ENCODE measurements at regions not wholly inside any gene's neighbourhood (a gene's known extent, or its start where the extent isn't known, plus 50 kb on each side); places are given as distances from the start of the nearest gene placed in this dataset.

DNA sequence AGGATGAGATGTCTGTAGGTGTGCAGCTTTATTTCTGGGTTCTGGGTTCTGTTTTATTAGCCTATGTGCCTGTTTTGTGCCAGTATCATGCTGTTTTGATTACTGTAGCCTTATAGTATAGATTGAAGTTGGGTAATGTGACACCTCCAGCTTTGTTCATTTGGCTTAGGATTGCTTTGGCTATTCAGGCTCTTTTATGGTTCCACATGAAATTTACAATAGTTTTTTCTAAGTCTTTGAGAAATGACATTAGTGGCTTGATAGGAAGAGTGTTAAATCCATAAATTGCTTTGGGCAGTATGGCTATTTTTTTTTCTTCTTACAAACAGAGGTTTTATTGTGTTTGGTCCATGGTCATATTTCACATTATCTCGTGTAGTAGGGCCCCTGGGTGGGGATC, 285.8 kb upstream of the GADL1 start:
- DNase-seq, result no peak
- Histone ChIP-seq H3K27me3 (ENCODE audit: low read length) (no peaks in the 10 kb centered on the region), H3K27ac (ENCODE audit: low read length) (no peak overlapping the region), H3K36me3 (ENCODE audit: insufficient read depth, low read length) (no peaks in the 10 kb centered on the region), H3K4me3 (ENCODE audit: low read length) (no peak overlapping the region), H3K9ac (ENCODE audit: low read length) (no peak overlapping the region), H3K79me2 (ENCODE audit: low read length) (no peaks in the 10 kb centered on the region), H3K9me2 (replicated peaks; ENCODE audit: insufficient read depth, low read length) (no peaks in the 10 kb centered on the region), H3K4me1 (ENCODE audit: low read length) (no peaks in the 10 kb centered on the region), H4K20me1 (ENCODE audit: insufficient read depth, low read depth, low read length) (no peaks in the 10 kb centered on the region), H3K9me3 (ENCODE audit: low read length) (no peaks in the 10 kb centered on the region), H3K4me2 (ENCODE audit: low read depth, low read length, poor library complexity, severe bottlenecking) (no peak overlapping the region), H2AFZ (ENCODE audit: low read length) (no peak overlapping the region)

DNA sequence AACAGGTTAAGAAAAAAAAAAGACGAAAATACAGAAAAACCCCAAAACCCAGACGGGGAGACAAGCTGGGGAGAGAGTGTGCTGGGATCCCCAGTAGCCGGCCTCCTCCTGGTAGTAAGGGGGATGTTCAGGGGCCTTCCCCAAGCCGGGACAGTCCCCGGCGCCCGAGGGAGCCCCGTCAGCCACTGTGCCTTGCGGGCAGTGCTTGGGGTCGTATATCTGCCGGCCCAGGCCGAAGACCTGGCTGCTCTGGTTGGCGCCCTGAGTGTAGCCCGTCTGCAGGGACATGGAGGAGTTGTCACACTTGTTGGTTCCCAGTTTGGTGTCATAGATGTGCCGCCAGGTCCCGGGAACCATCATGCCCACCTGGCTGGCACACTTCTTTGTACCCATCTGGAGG, 287.2 kb upstream of the GADL1 start:
- Histone ChIP-seq H3K4me2 (ENCODE audit: low read depth, low read length, poor library complexity, severe bottlenecking) (no peak overlapping the region), H3K9me2 (replicated peaks; ENCODE audit: insufficient read depth, low read length) (no peaks in the 10 kb centered on the region), H3K9me3 (ENCODE audit: low read length) (no peaks in the 10 kb centered on the region), H3K27me3 (ENCODE audit: low read length) (0 out of 2 replicates have a peak, but pooled peaks cover 3% of the 10 kb centered on the region), H2AFZ (ENCODE audit: low read length) (no peak overlapping the region), H3K27ac (ENCODE audit: low read length) (no peak overlapping the region), H3K4me1 (ENCODE audit: low read length) (no peaks in the 10 kb centered on the region), H3K4me3 (ENCODE audit: low read length) (no peak overlapping the region), H3K36me3 (ENCODE audit: insufficient read depth, low read length) (no peaks in the 10 kb centered on the region), H3K9ac (ENCODE audit: low read length) (no peak overlapping the region), H4K20me1 (ENCODE audit: insufficient read depth, low read depth, low read length) (no peaks in the 10 kb centered on the region), H3K79me2 (ENCODE audit: low read length) (no peaks in the 10 kb centered on the region)
- no peak for DNase-seq

DNA sequence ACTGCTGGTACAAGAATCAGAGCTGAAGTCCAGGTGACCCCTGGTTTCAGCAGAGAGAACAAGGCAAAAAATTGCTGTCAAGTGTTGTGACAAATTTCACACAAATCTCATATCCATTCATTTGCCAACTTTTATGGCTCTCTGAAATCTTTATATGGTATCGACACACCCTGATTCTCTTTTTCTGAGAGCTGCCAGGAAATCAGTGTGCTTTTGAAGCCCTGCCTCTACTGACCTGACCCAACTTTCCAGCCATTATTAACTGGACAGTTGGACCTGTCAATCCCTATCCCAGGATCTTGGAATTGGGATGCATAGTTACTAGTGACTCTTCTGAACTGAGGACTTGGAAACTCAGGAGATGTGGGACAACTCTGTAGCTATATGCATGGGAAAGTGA, 288.2 kb upstream of the GADL1 start:
- H3K9me2 ChIP-seq (replicated peaks; ENCODE audit: insufficient read depth, low read length), result no peaks in the 10 kb centered on the region
- no peak overlapping the region for H2AFZ ChIP-seq (ENCODE audit: low read length)
- H3K36me3 ChIP-seq (ENCODE audit: insufficient read depth, low read length), result no peaks in the 10 kb centered on the region
- no peaks in the 10 kb centered on the region for H3K4me1 ChIP-seq (ENCODE audit: low read length)
- H3K9ac ChIP-seq (ENCODE audit: low read length), result no peak overlapping the region
- DNase-seq, result no peak
- H3K27ac ChIP-seq (ENCODE audit: low read length), result no peak overlapping the region
- H3K4me2 ChIP-seq (ENCODE audit: low read depth, low read length, poor library complexity, severe bottlenecking), result no peak overlapping the region
- 0 out of 2 replicates have a peak, but pooled peaks cover 3% of the 10 kb centered on the region for H3K27me3 ChIP-seq (ENCODE audit: low read length)
- H3K4me3 ChIP-seq (ENCODE audit: low read length), result no peak overlapping the region
- H3K9me3 ChIP-seq (ENCODE audit: low read length), result no peaks in the 10 kb centered on the region
- no peaks in the 10 kb centered on the region for H4K20me1 ChIP-seq (ENCODE audit: insufficient read depth, low read depth, low read length)
- H3K79me2 ChIP-seq (ENCODE audit: low read length), result no peaks in the 10 kb centered on the region

DNA sequence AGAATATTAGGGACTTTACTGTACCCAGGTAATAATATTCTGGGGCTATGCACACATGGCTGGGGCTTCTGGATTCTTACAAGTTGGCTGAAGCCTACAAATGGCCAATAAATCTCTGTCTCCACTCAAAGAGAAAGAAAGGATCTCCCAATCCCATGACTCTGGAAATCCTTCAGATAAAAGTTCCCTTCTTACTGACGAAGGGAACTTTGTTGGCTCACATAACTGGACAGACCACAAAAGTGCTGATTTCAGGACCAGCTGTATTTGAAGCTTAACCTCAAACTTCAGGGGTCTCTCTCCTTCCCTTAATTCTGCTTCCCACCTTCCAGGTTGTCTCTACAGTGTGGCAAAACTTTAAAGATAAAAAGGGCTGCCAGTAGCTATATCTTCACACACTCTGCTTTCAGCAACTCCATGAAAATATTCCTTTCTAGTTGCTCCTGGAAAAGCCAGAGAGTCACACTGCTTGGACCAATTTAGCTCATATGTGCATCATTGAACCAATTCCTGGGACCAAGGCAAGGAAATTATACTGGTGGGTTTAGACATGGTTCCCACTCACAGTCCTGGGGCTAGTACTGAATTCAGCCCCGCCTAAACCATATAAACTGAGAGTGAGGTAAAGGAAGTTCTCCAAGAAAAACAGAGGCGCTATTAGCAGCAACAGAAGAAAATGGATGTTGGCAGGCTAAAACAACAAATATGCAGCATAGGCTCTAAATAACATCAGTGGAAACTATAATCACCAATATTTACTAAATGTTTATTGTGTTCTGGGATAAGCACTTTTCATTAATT, 290.0 kb upstream of the GADL1 start:
- no peaks in the 10 kb centered on the region for H3K9me3 ChIP-seq (ENCODE audit: low read length)
- DNase-seq, result no peak
- no peak overlapping the region for H3K4me2 ChIP-seq (ENCODE audit: low read depth, low read length, poor library complexity, severe bottlenecking)
- H3K36me3 ChIP-seq (ENCODE audit: insufficient read depth, low read length), result no peaks in the 10 kb centered on the region
- no peak overlapping the region for H3K27ac ChIP-seq (ENCODE audit: low read length)
- H3K4me1 ChIP-seq (ENCODE audit: low read length), result no peaks in the 10 kb centered on the region
- no peak overlapping the region for H3K9ac ChIP-seq (ENCODE audit: low read length)
- no peak overlapping the region for H3K4me3 ChIP-seq (ENCODE audit: low read length)
- no peaks in the 10 kb centered on the region for H4K20me1 ChIP-seq (ENCODE audit: insufficient read depth, low read depth, low read length)
- no peaks in the 10 kb centered on the region for H3K79me2 ChIP-seq (ENCODE audit: low read length)
- no peaks in the 10 kb centered on the region for H3K9me2 ChIP-seq (replicated peaks; ENCODE audit: insufficient read depth, low read length)
- no peak overlapping the region for H2AFZ ChIP-seq (ENCODE audit: low read length)
- H3K27me3 ChIP-seq (ENCODE audit: low read length), result 0 out of 2 replicates have a peak, but pooled peaks cover 3% of the 10 kb centered on the region

DNA sequence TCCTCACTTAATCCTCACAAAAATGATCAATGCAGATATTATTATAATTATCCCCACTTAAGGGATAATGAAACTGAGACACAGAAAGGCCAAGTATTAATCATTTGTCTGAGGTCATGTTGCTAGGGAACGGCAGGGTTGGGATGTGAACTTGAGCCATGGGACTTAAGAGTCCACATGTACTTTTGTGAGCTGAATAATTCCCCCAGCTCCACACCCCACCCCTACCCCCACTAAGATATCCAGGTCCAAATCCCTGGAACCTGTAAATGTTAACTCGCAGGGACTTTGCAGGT, 290.5 kb upstream of the GADL1 start:
- H3K9ac ChIP-seq (ENCODE audit: low read length), result no peak overlapping the region
- H3K36me3 ChIP-seq (ENCODE audit: insufficient read depth, low read length), result no peaks in the 10 kb centered on the region
- no peaks in the 10 kb centered on the region for H3K4me1 ChIP-seq (ENCODE audit: low read length)
- no peak overlapping the region for H3K27ac ChIP-seq (ENCODE audit: low read length)
- no peak overlapping the region for H3K4me2 ChIP-seq (ENCODE audit: low read depth, low read length, poor library complexity, severe bottlenecking)
- H3K79me2 ChIP-seq (ENCODE audit: low read length), result no peaks in the 10 kb centered on the region
- H2AFZ ChIP-seq (ENCODE audit: low read length), result no peak overlapping the region
- H3K4me3 ChIP-seq (ENCODE audit: low read length), result no peak overlapping the region
- 0 out of 2 replicates have a peak, but pooled peaks cover 3% of the 10 kb centered on the region for H3K27me3 ChIP-seq (ENCODE audit: low read length)
- no peaks in the 10 kb centered on the region for H4K20me1 ChIP-seq (ENCODE audit: insufficient read depth, low read depth, low read length)
- no peaks in the 10 kb centered on the region for H3K9me2 ChIP-seq (replicated peaks; ENCODE audit: insufficient read depth, low read length)
- no peak for DNase-seq
- H3K9me3 ChIP-seq (ENCODE audit: low read length), result no peaks in the 10 kb centered on the region

DNA sequence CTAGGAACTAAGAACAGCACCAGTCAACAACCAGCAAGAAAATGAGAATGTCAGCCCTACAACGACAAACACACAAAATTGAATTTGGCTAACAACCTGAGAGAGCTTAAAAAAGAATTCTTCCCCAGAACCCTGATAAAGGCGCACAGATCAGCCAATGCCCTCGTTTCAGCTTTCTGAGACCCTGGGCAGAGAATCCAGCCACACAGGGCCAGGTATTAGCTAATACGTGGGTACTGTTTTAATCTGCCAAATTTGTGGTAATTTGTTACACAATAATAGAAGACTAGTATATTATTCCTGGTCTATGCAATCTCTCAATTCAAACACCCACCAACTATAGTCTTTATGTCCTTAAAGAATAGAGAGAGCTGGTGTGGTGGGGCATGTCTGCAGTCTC, 291.6 kb upstream of the GADL1 start:
- Histone ChIP-seq H3K4me2 (ENCODE audit: low read depth, low read length, poor library complexity, severe bottlenecking) (no peak overlapping the region), H3K4me3 (ENCODE audit: low read length) (no peak overlapping the region), H3K27ac (ENCODE audit: low read length) (no peak overlapping the region), H3K27me3 (ENCODE audit: low read length) (0 out of 2 replicates have a peak, but pooled peaks cover 3% of the 10 kb centered on the region), H2AFZ (ENCODE audit: low read length) (no peak overlapping the region), H3K9me2 (replicated peaks; ENCODE audit: insufficient read depth, low read length) (no peaks in the 10 kb centered on the region), H3K4me1 (ENCODE audit: low read length) (no peaks in the 10 kb centered on the region), H3K9ac (ENCODE audit: low read length) (no peak overlapping the region), H3K9me3 (ENCODE audit: low read length) (no peaks in the 10 kb centered on the region), H3K79me2 (ENCODE audit: low read length) (no peaks in the 10 kb centered on the region), H3K36me3 (ENCODE audit: insufficient read depth, low read length) (no peaks in the 10 kb centered on the region), H4K20me1 (ENCODE audit: insufficient read depth, low read depth, low read length) (no peaks in the 10 kb centered on the region)
- DNase-seq, result no peak

DNA sequence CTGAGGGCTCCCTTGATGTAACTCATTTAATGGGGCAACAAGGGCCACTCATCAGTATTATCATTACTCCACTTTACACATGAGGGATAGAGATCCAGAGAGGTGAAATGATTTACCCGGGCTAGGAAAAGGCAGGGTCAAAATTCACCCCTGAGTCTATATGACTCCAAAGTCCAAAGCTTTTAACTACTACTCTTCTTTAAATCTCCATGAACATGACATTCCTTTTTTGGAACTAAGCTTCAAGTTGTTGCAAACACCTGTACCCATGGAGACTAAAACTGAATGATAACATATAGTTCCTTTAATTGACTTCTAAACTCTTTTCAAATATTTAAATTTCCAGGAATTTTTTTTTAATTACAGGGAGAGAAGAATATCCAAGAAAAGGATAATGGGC, 292.9 kb upstream of the GADL1 start:
- Histone ChIP-seq H3K4me3 (ENCODE audit: low read length) (no peak overlapping the region), H3K4me2 (ENCODE audit: low read depth, low read length, poor library complexity, severe bottlenecking) (no peak overlapping the region), H3K79me2 (ENCODE audit: low read length) (no peaks in the 10 kb centered on the region), H3K36me3 (ENCODE audit: insufficient read depth, low read length) (no peaks in the 10 kb centered on the region), H4K20me1 (ENCODE audit: insufficient read depth, low read depth, low read length) (no peaks in the 10 kb centered on the region), H3K9ac (ENCODE audit: low read length) (no peak overlapping the region), H3K9me2 (replicated peaks; ENCODE audit: insufficient read depth, low read length) (no peaks in the 10 kb centered on the region), H2AFZ (ENCODE audit: low read length) (no peak overlapping the region), H3K9me3 (ENCODE audit: low read length) (no peaks in the 10 kb centered on the region), H3K4me1 (ENCODE audit: low read length) (no peaks in the 10 kb centered on the region), H3K27me3 (ENCODE audit: low read length) (0 out of 2 replicates have a peak, but pooled peaks cover 3% of the 10 kb centered on the region), H3K27ac (ENCODE audit: low read length) (no peak overlapping the region)
- DNase-seq, result no peak

DNA sequence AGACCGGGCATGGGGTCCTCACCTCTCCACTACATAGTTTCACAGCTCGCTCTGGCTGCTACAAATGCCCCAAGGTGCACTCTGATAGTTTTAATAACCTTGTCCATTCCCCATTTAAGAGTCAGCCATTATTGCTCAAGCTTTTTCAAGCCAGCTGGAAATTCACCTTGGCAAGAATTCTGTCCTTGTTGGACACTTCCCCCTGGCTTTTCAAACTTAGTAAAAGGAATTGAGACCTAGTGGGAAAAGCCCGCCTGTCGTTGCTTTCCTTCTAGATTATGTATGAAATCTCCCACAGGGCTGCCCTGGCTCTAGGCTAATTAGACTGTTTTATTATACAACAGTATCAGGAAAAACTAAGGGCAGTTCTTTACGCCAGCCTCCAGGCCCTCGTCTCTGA, 293.7 kb upstream of the GADL1 start:
- Histone ChIP-seq H4K20me1 (ENCODE audit: insufficient read depth, low read depth, low read length) (no peaks in the 10 kb centered on the region), H3K4me1 (ENCODE audit: low read length) (no peaks in the 10 kb centered on the region), H2AFZ (ENCODE audit: low read length) (no peak overlapping the region), H3K9ac (ENCODE audit: low read length) (no peak overlapping the region), H3K9me3 (ENCODE audit: low read length) (no peaks in the 10 kb centered on the region), H3K27ac (ENCODE audit: low read length) (no peak overlapping the region), H3K79me2 (ENCODE audit: low read length) (no peaks in the 10 kb centered on the region), H3K36me3 (ENCODE audit: insufficient read depth, low read length) (no peaks in the 10 kb centered on the region), H3K4me2 (ENCODE audit: low read depth, low read length, poor library complexity, severe bottlenecking) (no peak overlapping the region), H3K9me2 (replicated peaks; ENCODE audit: insufficient read depth, low read length) (no peaks in the 10 kb centered on the region), H3K27me3 (ENCODE audit: low read length) (0 out of 2 replicates have a peak, but pooled peaks cover 3% of the 10 kb centered on the region), H3K4me3 (ENCODE audit: low read length) (no peak overlapping the region)
- DNase-seq, result no peak
